ENCODE measurements at regions not wholly inside any gene's neighbourhood (a gene's known extent, or its start where the extent isn't known, plus 50 kb on each side); places are given as distances from the start of the nearest gene placed in this dataset.

DNA sequence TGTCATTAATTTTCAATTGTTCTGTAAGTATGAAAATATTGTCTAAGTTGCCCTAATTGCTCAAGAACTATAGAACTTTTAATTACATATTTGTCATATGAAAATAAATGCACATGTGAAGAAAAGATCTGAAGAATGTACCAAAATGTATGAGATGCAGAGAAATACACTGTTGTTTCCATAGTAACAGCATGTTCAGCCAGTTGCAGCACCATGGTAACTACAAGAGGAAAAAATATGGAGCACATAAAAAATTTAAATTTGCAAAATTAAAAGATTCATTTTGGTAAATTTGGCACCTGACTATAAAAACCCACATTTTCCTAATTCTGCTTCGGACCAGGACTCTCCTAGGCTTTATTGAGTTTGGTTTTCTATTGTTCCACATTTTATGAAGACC, 1170.0 kb upstream of the MIR17HG start:
- ATAC-seq (no peak), DNase-seq (no peak)
- H3K27ac Mint-ChIP-seq: no peak overlapping the region
- no peaks in the 10 kb centered on the region for H3K4me1 Mint-ChIP-seq
- no peaks in the 10 kb centered on the region for H3K9me3 ChIP-seq (ENCODE audit: control insufficient read depth, low read length, poor library complexity, severe bottlenecking)
- no peaks in the 10 kb centered on the region for H3K27me3 Mint-ChIP-seq
- no peaks in the 10 kb centered on the region for H3K36me3 Mint-ChIP-seq (ENCODE audit: low read depth)
- H3K4me3 Mint-ChIP-seq: no peak overlapping the region

DNA sequence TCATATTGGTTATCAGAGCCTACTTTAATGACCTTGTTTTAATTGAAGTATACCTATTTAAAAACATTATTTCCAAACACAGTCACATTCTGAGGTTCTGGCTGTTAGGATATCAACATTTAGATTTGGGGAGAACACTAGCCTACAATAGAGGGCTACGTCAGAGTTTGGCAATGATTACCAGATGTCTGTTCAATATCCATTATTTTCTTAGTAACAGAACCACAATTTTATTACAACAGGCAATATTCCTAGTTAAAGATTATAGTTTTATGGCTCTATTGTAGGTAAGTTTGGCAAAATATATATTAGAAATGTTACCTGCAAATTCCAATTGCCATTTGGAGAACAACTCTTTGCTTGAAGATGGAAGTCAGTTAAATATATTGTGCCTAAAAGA, 1163.1 kb upstream of the MIR17HG start:
- H3K4me1 Mint-ChIP-seq: no peaks in the 10 kb centered on the region
- no peak overlapping the region for H3K27ac Mint-ChIP-seq
- no peaks in the 10 kb centered on the region for H3K9me3 ChIP-seq (ENCODE audit: control insufficient read depth, low read length, poor library complexity, severe bottlenecking)
- ATAC-seq: no peak
- DNase-seq: no peak
- no peaks in the 10 kb centered on the region for H3K27me3 Mint-ChIP-seq
- H3K4me3 Mint-ChIP-seq: no peak overlapping the region
- no peaks in the 10 kb centered on the region for H3K36me3 Mint-ChIP-seq (ENCODE audit: low read depth)

DNA sequence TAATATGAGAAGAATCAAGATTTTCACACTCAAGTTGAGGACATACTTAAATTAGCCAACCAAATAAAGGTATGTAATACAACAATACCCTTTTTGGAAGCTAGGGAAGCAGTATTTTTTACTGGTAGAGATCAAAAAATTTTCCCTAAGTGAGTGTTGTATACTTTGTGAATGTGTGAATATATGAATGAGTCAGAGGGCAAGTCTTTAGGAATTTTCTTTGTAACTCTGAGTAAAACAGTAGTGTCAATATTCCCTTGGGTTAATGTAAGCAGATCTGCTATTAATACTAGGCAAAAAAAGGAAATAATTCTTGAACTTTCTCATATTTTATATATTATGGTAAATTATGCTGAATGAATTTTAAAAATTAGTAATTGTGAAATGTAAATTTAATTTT, 1161.8 kb upstream of the MIR17HG start:
- ATAC-seq: no peak
- no peaks in the 10 kb centered on the region for H3K9me3 ChIP-seq (ENCODE audit: control insufficient read depth, low read length, poor library complexity, severe bottlenecking)
- no peak overlapping the region for H3K4me3 Mint-ChIP-seq
- no peaks in the 10 kb centered on the region for H3K4me1 Mint-ChIP-seq
- H3K27me3 Mint-ChIP-seq: no peaks in the 10 kb centered on the region
- no peak overlapping the region for H3K27ac Mint-ChIP-seq
- H3K36me3 Mint-ChIP-seq (ENCODE audit: low read depth): no peaks in the 10 kb centered on the region
- DNase-seq: no peak

DNA sequence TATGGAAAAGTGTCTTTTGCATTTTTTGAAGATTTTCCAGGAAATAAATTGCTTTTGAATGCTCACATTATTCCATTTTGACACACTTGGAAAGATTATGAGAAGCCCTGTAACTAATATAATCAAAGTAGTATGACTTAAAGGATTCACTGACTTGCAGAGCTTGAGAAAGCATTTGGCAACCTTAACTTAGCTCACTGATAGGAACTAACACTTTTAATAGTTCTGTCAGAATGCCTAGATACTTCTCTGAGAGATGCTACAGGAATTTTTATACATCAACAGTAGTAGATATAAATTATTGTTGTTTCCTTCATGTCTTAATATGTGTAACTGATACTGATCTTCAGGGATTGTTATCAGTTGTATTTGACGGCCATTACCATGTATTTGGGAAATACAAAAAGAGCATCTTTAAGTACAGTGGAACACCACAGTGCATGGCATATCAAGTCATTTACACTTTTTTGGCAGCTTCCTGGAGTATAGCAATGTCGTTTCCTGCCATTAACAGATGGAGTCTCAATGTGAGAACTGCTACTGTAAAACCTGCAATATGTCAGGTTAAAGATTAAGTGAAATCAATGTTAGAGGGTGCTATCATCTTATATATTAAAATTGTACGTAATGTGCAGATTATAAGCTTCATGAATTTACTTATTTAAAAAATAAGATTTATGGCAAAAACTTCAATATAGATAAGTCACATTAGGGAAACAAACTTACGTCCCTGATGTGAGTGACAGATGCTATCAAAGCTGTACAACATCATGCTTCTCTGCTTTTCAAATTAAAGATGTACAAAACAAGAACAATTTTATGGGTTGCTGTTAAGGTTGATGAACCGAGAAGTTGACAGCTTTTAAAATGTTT, 1159.8 kb upstream of the MIR17HG start:
- no peaks in the 10 kb centered on the region for H3K9me3 ChIP-seq (ENCODE audit: control insufficient read depth, low read length, poor library complexity, severe bottlenecking)
- Mint-ChIP-seq H3K36me3 (ENCODE audit: low read depth) (no peaks in the 10 kb centered on the region), H3K4me3 (no peak overlapping the region), H3K4me1 (no peaks in the 10 kb centered on the region), H3K27ac (no peak overlapping the region), H3K27me3 (no peaks in the 10 kb centered on the region)
- no peak for ATAC-seq
- no peak for DNase-seq

DNA sequence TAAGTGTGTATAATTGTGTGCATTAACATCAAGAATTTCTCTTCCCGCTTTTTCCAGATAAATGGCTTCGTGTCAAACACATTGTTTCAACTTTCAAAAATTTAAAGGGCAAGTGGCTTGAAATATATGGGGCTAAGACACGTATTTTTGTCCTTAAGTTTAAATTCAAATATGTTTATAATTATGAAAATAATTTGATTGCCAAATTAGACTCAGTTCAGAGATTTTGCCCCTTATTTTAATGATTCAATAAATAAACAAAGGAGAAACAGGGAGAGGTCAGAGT, 1159.2 kb upstream of the MIR17HG start:
- Mint-ChIP-seq H3K27ac (no peak overlapping the region), H3K4me1 (no peaks in the 10 kb centered on the region), H3K27me3 (no peaks in the 10 kb centered on the region), H3K4me3 (no peak overlapping the region), H3K36me3 (ENCODE audit: low read depth) (no peaks in the 10 kb centered on the region)
- ATAC-seq (no peak), DNase-seq (no peak)
- H3K9me3 ChIP-seq (ENCODE audit: control insufficient read depth, low read length, poor library complexity, severe bottlenecking): no peaks in the 10 kb centered on the region

DNA sequence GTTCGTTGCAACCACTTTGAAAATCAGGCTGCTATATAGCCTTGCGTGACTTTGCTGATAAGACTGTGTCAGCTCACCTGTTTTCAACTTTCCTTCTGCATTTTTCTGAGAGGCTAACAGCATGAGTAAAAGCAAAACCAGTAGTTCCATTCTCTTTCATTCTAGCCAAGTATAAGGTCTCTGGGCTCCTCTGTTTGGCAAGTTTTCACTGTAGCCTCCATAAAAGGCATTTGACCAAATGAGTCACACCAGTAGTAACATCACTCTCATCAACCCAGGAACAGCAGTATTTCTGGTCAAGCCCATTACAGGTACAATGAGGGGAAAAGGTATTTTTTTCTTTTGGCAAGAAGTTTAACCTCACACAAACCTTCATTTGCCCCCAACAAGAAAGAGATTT, 1149.8 kb upstream of the MIR17HG start:
- H3K4me1 Mint-ChIP-seq: no peaks in the 10 kb centered on the region
- no peaks in the 10 kb centered on the region for H3K36me3 Mint-ChIP-seq (ENCODE audit: low read depth)
- ATAC-seq: no peak

DNA sequence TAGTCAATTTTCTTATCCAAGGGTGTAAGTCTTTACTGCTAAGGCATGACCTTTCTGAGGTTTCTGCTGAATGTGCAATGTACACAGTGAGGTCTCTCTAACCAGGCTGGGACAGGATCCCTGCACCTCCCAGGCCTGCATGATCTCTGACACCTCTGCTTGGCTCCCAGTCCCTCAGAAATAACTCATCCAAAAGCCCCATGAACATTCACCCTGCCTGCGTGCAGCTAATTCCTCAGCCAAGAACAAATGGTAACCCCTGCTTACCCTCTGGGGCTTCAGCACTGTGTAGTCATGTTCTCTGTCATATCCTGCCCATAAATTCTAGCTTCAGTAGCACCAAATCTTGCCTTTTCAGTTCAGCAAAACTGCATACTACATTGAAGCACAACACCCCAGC, 1146.3 kb upstream of the MIR17HG start:
- no peaks in the 10 kb centered on the region for H3K36me3 Mint-ChIP-seq (ENCODE audit: low read depth)
- no peaks in the 10 kb centered on the region for H3K27me3 Mint-ChIP-seq
- no peaks in the 10 kb centered on the region for H3K4me1 Mint-ChIP-seq
- ATAC-seq (no peak), DNase-seq (no peak)
- no peak overlapping the region for H3K27ac Mint-ChIP-seq
- H3K4me3 Mint-ChIP-seq: no peak overlapping the region
- H3K9me3 ChIP-seq (ENCODE audit: control insufficient read depth, low read length, poor library complexity, severe bottlenecking): no peaks in the 10 kb centered on the region

More for the DNA sequence above, 1149.8 kb upstream of the MIR17HG start:
- Mint-ChIP-seq H3K4me3 (no peak overlapping the region), H3K27ac (no peak overlapping the region), H3K27me3 (no peaks in the 10 kb centered on the region)
- no peak for DNase-seq
- H3K9me3 ChIP-seq (ENCODE audit: control insufficient read depth, low read length, poor library complexity, severe bottlenecking): no peaks in the 10 kb centered on the region

DNA sequence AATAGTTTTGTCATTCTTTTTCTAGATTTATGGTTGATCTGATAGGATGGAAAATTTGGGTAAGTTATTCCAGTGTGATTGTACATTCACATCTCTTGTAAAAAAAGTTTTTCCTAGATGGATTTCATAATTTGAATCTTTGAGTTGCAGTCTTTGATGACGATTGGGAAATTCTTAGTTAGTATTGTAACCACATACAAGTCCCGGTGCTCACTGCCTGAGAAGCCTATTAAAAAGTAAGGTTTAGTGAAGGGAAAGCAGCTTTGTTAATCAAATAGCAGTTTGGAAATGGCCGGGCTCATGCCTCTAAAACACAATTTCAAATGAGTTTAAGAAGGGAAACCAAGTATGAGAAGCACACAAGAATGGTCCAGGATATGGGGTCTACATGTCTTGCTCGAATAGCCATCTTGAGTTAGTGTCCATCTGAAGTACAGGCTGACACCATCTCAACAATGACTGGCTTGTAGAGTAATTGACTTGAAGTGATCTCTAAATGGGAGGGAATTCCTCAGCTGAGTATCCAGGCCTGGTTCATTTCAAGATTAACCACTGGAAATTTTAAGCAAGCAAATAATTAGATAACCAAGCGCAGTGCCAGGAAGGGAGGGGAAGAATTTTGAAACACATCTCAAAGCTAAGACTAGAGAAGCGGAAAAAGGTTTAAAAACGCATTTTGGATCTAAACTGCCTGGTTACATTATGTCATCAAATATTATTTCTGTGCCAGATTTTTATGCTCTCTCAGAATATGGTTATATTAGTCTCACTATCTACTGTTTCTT, 1145.6 kb upstream of the MIR17HG start:
- ATAC-seq (no peak), DNase-seq (no peak)
- no peak overlapping the region for H3K4me3 Mint-ChIP-seq
- H3K36me3 Mint-ChIP-seq (ENCODE audit: low read depth): no peaks in the 10 kb centered on the region
- no peaks in the 10 kb centered on the region for H3K9me3 ChIP-seq (ENCODE audit: control insufficient read depth, low read length, poor library complexity, severe bottlenecking)
- H3K27me3 Mint-ChIP-seq: no peaks in the 10 kb centered on the region
- no peaks in the 10 kb centered on the region for H3K4me1 Mint-ChIP-seq
- H3K27ac Mint-ChIP-seq: no peak overlapping the region

DNA sequence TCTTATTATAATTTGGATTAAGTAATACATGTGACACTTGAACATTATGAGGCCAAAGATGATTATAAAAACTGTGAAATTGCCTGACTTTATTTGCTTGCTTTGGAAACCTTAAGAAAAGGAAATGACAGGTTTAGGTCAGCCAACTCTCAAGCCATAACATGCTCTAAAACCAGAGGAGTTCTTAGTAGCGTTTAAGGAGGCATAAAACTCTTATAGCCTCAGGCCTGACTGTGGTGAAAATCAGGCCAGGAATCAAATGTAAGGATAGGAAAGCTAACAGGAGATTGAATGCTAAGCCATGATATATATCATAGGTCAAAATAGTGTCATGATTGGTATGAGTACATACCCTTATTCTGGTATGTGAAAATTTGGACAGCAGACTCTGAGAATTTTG, 1142.4 kb upstream of the MIR17HG start:
- no peaks in the 10 kb centered on the region for H3K4me1 Mint-ChIP-seq
- H3K9me3 ChIP-seq (ENCODE audit: control insufficient read depth, low read length, poor library complexity, severe bottlenecking): no peaks in the 10 kb centered on the region
- no peaks in the 10 kb centered on the region for H3K36me3 Mint-ChIP-seq (ENCODE audit: low read depth)
- H3K27me3 Mint-ChIP-seq: no peaks in the 10 kb centered on the region
- no peak for DNase-seq
- no peak for ATAC-seq
- H3K4me3 Mint-ChIP-seq: no peak overlapping the region
- H3K27ac Mint-ChIP-seq: no peak overlapping the region

DNA sequence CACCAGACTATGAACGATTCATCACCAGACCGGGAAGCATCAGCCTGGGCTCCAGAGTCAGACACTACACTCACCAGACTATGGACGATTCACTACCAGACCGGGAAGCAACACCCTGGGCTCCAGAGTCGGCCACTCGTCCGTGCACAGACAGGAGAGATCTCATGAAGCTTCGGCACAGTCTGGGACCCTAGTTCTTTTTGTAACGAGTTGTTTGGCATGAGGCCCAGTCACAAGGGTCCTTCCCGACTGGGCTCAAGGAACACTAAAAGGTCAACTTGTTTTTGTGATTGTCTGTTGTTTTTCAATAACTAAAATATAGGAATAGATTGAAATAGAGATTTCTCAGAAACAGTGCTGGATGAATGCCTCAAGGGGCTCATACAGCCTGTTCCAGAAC, 1141.6 kb upstream of the MIR17HG start:
- ATAC-seq: no peak
- no peaks in the 10 kb centered on the region for H3K4me1 Mint-ChIP-seq
- no peak for DNase-seq
- no peak overlapping the region for H3K27ac Mint-ChIP-seq
- no peak overlapping the region for H3K4me3 Mint-ChIP-seq
- no peaks in the 10 kb centered on the region for H3K36me3 Mint-ChIP-seq (ENCODE audit: low read depth)
- no peaks in the 10 kb centered on the region for H3K27me3 Mint-ChIP-seq
- H3K9me3 ChIP-seq (ENCODE audit: control insufficient read depth, low read length, poor library complexity, severe bottlenecking): no peaks in the 10 kb centered on the region

DNA sequence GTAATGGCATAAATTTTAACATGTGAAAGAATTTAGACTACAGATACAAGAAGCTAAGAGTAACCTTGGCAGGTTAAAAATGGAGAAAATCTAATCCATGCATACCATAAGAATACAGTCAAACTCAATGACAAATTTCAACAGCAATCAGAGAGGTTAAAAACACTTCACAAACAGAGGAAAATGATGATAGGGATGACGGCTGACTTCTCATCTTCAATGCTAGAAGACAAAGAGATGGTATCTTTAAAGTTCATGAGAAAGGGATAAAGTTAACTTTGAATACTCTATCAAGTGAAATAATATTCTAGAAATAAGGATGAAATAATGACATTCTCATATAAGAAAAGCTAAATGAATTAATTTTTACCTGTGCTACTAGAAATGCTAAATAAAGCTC, 1130.2 kb upstream of the MIR17HG start:
- H3K27ac Mint-ChIP-seq: no peak overlapping the region
- H3K9me3 ChIP-seq (ENCODE audit: control insufficient read depth, low read length, poor library complexity, severe bottlenecking): no peaks in the 10 kb centered on the region
- no peaks in the 10 kb centered on the region for H3K36me3 Mint-ChIP-seq (ENCODE audit: low read depth)
- H3K4me3 Mint-ChIP-seq: no peak overlapping the region
- no peak for DNase-seq
- H3K27me3 Mint-ChIP-seq: no peaks in the 10 kb centered on the region
- no peak for ATAC-seq
- H3K4me1 Mint-ChIP-seq: no peaks in the 10 kb centered on the region

DNA sequence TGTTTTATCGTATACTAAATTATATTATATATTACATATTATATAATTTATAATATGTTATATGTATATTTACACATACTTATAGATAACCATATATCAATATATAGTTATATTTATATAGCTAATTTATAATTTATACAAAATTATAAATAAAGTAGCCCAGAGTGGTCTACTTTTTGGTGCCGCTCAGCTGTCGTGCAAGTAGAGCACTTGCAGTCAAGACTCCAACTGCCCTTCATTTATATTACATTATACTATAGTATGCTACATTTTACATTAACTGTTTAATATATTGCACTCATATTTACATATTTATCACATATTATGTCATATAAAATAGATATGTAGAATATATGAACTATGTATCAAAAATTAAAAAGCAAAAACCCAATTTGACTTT, 1124.7 kb upstream of the MIR17HG start:
- H3K27ac Mint-ChIP-seq: no peak overlapping the region
- no peak overlapping the region for H3K4me3 Mint-ChIP-seq
- H3K27me3 Mint-ChIP-seq: no peaks in the 10 kb centered on the region
- no peak for ATAC-seq
- DNase-seq: no peak
- H3K4me1 Mint-ChIP-seq: no peaks in the 10 kb centered on the region
- H3K9me3 ChIP-seq (ENCODE audit: control insufficient read depth, low read length, poor library complexity, severe bottlenecking): no peaks in the 10 kb centered on the region
- no peaks in the 10 kb centered on the region for H3K36me3 Mint-ChIP-seq (ENCODE audit: low read depth)

DNA sequence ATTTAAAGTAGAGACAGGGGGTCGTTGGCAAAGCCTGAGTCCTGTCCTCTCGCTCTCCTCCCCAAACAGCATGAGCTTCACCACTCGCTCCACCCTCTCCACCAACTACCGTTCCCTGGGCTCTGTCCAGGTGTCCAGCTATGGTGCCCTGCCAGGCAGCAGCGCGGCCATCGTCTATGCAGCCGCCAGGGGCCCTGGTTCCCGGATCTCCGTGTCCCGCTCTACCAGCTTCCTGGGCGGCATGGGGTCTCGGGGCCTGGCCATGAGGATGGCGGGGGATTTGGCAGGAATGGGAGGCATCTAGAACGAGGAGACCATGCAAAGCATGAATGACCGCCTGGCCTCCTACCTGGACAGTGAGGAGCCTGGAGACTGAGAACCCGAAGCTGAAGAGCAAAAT, 1117.2 kb upstream of the MIR17HG start:
- Mint-ChIP-seq H3K4me3 (no peak overlapping the region), H3K27ac (no peak overlapping the region), H3K36me3 (ENCODE audit: low read depth) (no peaks in the 10 kb centered on the region), H3K4me1 (no peaks in the 10 kb centered on the region), H3K27me3 (no peaks in the 10 kb centered on the region)
- DNase-seq (no peak), ATAC-seq (no peak)
- H3K9me3 ChIP-seq (ENCODE audit: control insufficient read depth, low read length, poor library complexity, severe bottlenecking): no peaks in the 10 kb centered on the region

DNA sequence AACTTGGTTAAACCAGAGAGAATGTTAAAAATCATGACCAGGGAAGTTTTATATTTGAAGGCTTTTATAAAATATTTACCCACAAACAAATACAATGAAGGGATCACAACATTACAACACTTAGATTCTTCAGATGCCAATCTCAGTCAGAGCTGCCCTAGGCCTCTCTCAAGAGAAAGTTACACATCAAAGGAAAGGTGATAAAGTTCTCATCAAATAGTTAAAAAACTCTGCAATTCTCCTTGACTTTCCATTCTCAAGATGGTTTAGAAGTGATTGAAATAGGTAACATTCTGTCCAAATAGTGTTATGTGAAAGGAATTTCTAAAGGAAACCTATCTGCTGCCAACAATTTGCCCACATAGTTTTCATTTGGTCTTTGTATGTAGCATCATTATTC, 1115.2 kb upstream of the MIR17HG start:
- H3K36me3 Mint-ChIP-seq (ENCODE audit: low read depth): no peaks in the 10 kb centered on the region
- H3K27ac Mint-ChIP-seq: no peak overlapping the region
- H3K27me3 Mint-ChIP-seq: no peaks in the 10 kb centered on the region
- ATAC-seq: no peak
- H3K4me1 Mint-ChIP-seq: no peaks in the 10 kb centered on the region
- H3K9me3 ChIP-seq (ENCODE audit: control insufficient read depth, low read length, poor library complexity, severe bottlenecking): no peaks in the 10 kb centered on the region
- H3K4me3 Mint-ChIP-seq: no peak overlapping the region
- DNase-seq: no peak

All from T-helper 17 cell (primary cell).